Esophagus squamous epithelium (tissue), 5 donors: ENCODE measurements at regions not wholly inside any gene's neighbourhood (a gene's known extent, or its start where the extent isn't known, plus 50 kb on each side); places are given as distances from the start of the nearest gene placed in this dataset.

Experiments
- DNase-seq: peaks from one replicate; lab custom pipeline; 2025; lab: John Stamatoyannopoulos, UW
- H3K27ac ChIP-seq, 4 donors: fragments of 200-600 bp; sonication (generic); one replicate each; pipeline ENCODE4 v1.5.1; 2016 to 2019; ENCODE audit warnings: mild to moderate bottlenecking in 1 of 4
- H3K27me3 ChIP-seq, 4 donors: fragments of 200-600 bp; sonication (generic); 1 replicate in 3 of 4; 2 replicates in 1 of 4; pipeline versions ENCODE4 v1.5.1 to v1.6.0; 2017 to 2021; ENCODE audit warnings: antibody characterized with exemption in 1 of 4
- H3K36me3 ChIP-seq, 3 donors: fragments of 200-600 bp; sonication (generic); one replicate each; pipeline ENCODE4 v1.5.1; 2016 to 2019
- H3K4me1 ChIP-seq, 3 donors: fragments of 200-600 bp; sonication (generic); one replicate each; pipeline ENCODE4 v1.5.1; 2017 to 2019
- H3K4me3 ChIP-seq, 4 donors: fragments of 200-600 bp; sonication (generic); 1 replicate in 3 of 4; 2 replicates in 1 of 4; pipeline ENCODE4 v1.5.1; 2016 to 2019; ENCODE audit warnings: mild to moderate bottlenecking in 2 of 4, moderate library complexity in 1 of 4
- H3K9me3 ChIP-seq, 3 donors: fragments of 200-600 bp; sonication (generic); one replicate each; pipeline ENCODE4 v1.5.1; 2016 to 2019
- CTCF ChIP-seq, 6 experiments: fragments of 450-650 bp in 4 of 6; fragments of 200-600 bp in 2 of 6; sonication (generic) in 2 of 6; IDR thresholded peaks; one replicate each; pipeline ENCODE4 v1.5.1; 2016 to 2019; ENCODE audit warnings: antibody characterized with exemption in 6 of 6, mild to moderate bottlenecking in 4 of 6, moderate library complexity in 4 of 6
- POLR2A ChIP-seq, 4 donors: fragments of 450-650 bp; IDR thresholded peaks; one replicate each; pipeline ENCODE4 v1.6.1; 2017; ENCODE audit warnings: antibody characterized with exemption in 4 of 4, mild to moderate bottlenecking in 4 of 4, moderate library complexity in 3 of 4
- WGBS, 2 donors: methylation state at CpG; one replicate each; pipeline ENCODE4 v1.1.5; 2018; 5-methylcytosine and 5-hydroxymethylcytosine counted together
- intact Hi-C: fragments of 100-400 bp; cut with DNase I; formaldehyde crosslinking; loops from one replicate; pipeline ENCODE4 v1.15.0; 2022
- donor health status: DM: yes; HTN: yes; CAD: no.

DNA sequence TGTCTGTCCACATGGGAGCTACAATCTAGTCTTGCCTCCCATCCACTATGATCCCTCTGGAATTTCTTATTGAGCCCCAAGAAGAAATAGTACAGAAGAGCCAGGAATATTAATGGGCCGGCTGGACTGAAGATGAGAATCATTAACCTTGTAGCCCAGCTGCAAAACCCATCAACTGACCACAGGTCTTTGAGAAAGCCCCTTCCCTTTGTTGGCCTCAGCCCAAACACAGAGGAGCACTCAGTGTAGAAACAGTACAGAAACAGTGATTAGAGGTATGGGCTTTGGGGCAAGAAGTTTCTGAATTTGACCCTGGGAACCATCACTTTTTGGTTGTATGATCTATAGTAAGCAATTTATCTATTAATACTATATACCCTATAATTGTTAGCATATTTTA is 76.8 kb upstream of the RAB40AL start:
- DNase-seq: no peak
- Histone ChIP-seq H3K27me3 (no peaks in the 10 kb centered on the region), H3K36me3 (peaks cover 0 to 5% (median 0%) of the 10 kb centered on the region in 3 donors), H3K9me3 (no peaks in the 10 kb centered on the region), H3K4me3 (no peak overlapping the region), H3K4me1 (no peaks in the 10 kb centered on the region), H3K27ac (no peak overlapping the region)
- TF ChIP-seq POLR2A (IDR thresholded peaks at IDR 0.05) (no peak), CTCF (IDR thresholded peaks at IDR 0.05) (no peak)
- intact Hi-C loops: no loop called here
- 86% methylated on average over 1 of the region's 1 CpG; no CpG with 5 or more reads in 1 of the 2 donors for WGBS, 2 donors

DNA sequence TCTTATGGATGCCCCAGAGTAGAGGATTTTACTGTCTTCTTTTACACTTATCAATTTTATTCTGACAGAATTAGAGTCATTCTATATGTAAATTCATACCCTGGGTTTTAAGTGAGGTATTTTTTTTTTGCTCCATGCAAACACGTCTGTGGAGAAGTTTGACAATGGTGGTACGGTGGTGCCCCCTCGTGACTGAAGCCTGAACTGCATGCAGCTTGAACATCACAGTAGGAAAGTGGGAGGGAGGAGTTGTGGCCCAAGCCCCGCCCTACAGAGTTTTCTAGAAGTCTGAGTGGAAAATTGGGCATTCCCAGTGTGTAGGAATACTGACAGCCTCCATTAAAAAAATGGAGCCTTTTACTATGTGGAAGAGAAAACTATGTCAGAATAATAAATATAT is 73.3 kb upstream of the RAB40AL start:
- Histone ChIP-seq H3K27me3 (no peaks in the 10 kb centered on the region), H3K27ac (no peak overlapping the region), H3K4me3 (no peak overlapping the region), H3K9me3 (no peaks in the 10 kb centered on the region), H3K36me3 (peaks cover 0 to 11% (median 0%) of the 10 kb centered on the region in 3 donors), H3K4me1 (no peaks in the 10 kb centered on the region)
- no peak for DNase-seq
- WGBS, 2 donors: 0 to 2% methylated on average over 3 to 4 of the region's 4 CpGs
- TF ChIP-seq POLR2A (IDR thresholded peaks at IDR 0.05): no peak
- peak; percentile 59 to 91 (median 78) for TF ChIP-seq CTCF (IDR thresholded peaks at IDR 0.05)
- intact Hi-C loops: no loop called here

DNA sequence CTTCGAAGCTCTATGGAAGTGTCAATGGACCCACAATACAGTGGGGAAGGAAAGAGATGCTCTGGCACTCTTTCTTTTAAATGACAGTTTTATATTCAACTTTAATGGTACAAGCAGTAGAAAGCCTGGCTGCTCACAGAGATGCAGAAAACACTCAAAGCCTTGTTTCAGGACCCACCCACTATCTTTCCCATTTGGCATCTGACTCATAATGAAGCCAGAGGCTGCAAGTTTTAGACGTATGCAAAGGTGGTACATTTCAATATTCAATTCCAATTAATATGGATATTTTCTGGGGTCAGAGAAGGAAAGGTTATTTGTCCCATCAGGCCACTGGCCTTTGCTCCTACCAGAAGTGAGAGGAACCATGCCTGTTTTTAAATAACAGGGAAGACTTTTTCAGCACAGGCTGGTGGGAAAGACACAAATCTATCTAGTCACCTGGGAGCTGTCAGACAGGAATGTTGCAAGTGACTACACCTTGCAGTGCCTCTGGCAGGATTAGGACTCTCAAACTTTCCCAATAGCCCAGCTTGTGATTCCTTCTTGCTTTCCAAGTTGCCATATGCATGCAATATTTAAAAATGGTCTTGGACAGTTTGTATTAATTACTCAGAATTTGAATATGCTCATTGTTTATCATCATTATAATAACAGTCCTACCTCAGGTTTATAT is 70.0 kb upstream of the RAB40AL start:
- Histone ChIP-seq H3K27me3 (no peaks in the 10 kb centered on the region), H3K9me3 (no peaks in the 10 kb centered on the region), H3K4me1 (no peaks in the 10 kb centered on the region), H3K4me3 (no peak overlapping the region), H3K36me3 (peaks cover 0 to 11% (median 0%) of the 10 kb centered on the region in 3 donors), H3K27ac (no peak overlapping the region)
- intact Hi-C loops: no loop called here
- 58 to 82% methylated on average over 2 of the region's 2 CpGs for WGBS, 2 donors
- TF ChIP-seq POLR2A (IDR thresholded peaks at IDR 0.05) (no peak), CTCF (IDR thresholded peaks at IDR 0.05) (no peak)
- DNase-seq: no peak

DNA sequence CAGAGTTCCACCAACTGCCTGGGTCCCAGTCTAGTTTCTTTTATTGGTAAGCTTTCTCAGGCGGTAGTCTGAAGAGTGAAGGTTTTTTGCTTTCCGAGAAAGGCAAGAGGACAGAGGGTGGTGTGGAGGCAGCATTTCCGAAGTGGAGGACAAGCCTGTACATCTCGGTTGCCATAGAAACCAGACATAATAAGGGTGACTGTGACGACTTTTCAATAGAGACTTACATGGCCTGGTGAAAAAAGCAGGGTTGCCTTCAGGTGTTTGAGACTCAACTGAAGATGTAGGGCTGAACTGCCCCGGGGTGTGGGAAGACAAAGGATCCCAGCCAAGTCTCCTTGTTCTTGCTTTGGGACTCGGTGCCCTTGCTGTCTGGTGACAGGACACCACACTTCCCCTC is 53.6 kb upstream of the RAB40AL start:
- no peak for DNase-seq
- Histone ChIP-seq H3K36me3 (peaks cover 0 to 15% (median 0%) of the 10 kb centered on the region in 3 donors), H3K27ac (no peak overlapping the region), H3K4me3 (no peak overlapping the region), H3K4me1 (no peaks in the 10 kb centered on the region), H3K27me3 (no peaks in the 10 kb centered on the region), H3K9me3 (no peaks in the 10 kb centered on the region)
- TF ChIP-seq CTCF (IDR thresholded peaks at IDR 0.05) (no peak), POLR2A (IDR thresholded peaks at IDR 0.05) (no peak)
- intact Hi-C loops: no loop called here
- 70% methylated on average over 7 of the region's 7 CpGs; no CpG with 5 or more reads in 1 of the 2 donors for WGBS, 2 donors
